Neural progenitor cell (in vitro differentiated cells): ENCODE measurements at regions not wholly inside any gene's neighbourhood (a gene's known extent, or its start where the extent isn't known, plus 50 kb on each side); places are given as distances from the start of the nearest gene placed in this dataset.

Experiments used
- DNase-seq: peaks from one replicate; pipeline ENCODE4 v3.0.0-alpha.2; 2016; ENCODE audit warnings: low spot score
- H2AFZ ChIP-seq: fragments of 200-600 bp; sonication (generic); replicated peaks from 2 replicates; pipeline ENCODE4 v1.6.1; 2016; ENCODE audit warnings: antibody characterized with exemption
- H3F3A ChIP-seq: fragments of 200-600 bp; sonication (generic); 2 replicates; pipeline ENCODE4 v1.6.1; 2016; ENCODE audit warnings: antibody characterized with exemption, low read depth
- H3K27ac ChIP-seq: fragments of 200-600 bp; sonication (generic); 2 replicates; pipeline ENCODE4 v1.5.1; 2016; ENCODE audit warnings: mild to moderate bottlenecking
- H3K27me3 ChIP-seq: fragments of 200-600 bp; sonication (generic); 2 replicates; pipeline ENCODE4 v1.6.1; 2016; ENCODE audit warnings: mild to moderate bottlenecking, moderate library complexity
- H3K36me3 ChIP-seq: fragments of 200-600 bp; sonication (generic); 2 replicates; pipeline ENCODE4 v1.5.1; 2016
- H3K4me1 ChIP-seq: fragments of 200-600 bp; sonication (generic); 2 replicates; pipeline ENCODE4 v1.6.1; 2016; ENCODE audit warnings: mixed run types
- H3K4me2 ChIP-seq: fragments of 200-600 bp; sonication (generic); 2 replicates; pipeline ENCODE4 v1.6.1; 2016
- H3K4me3 ChIP-seq: fragments of 200-600 bp; sonication (generic); 2 replicates; pipeline ENCODE4 v1.5.1; 2016
- H3K79me2 ChIP-seq: fragments of 200-600 bp; sonication (generic); 2 replicates; pipeline ENCODE4 v1.6.1; 2016; ENCODE audit warnings: low read depth
- H3K9ac ChIP-seq: fragments of 200-600 bp; sonication (generic); 2 replicates; pipeline ENCODE4 v1.6.1; 2016
- H3K9me3 ChIP-seq: fragments of 200-600 bp; sonication (generic); 2 replicates; pipeline ENCODE4 v1.5.1; 2016; ENCODE audit warnings: low read depth
- H4K20me1 ChIP-seq: fragments of 200-600 bp; sonication (generic); 2 replicates; pipeline ENCODE4 v1.6.1; 2016; ENCODE audit warnings: low read depth
- H3K27ac Mint-ChIP-seq: 3 replicates; pipeline ENCODE4 v1.8.0; 2021; ENCODE audit warnings: mixed read lengths
- H3K27me3 Mint-ChIP-seq: 2 replicates; pipeline ENCODE4 v1.8.0; 2022; ENCODE audit warnings: low read depth, mild to moderate bottlenecking, inconsistent platforms, moderate library complexity, mixed read lengths; ENCODE audit not compliant: insufficient read depth
- H3K36me3 Mint-ChIP-seq: 3 replicates; pipeline ENCODE4 v1.8.0; 2021; ENCODE audit warnings: mixed read lengths
- H3K4me1 Mint-ChIP-seq: 3 replicates; pipeline ENCODE4 v1.8.0; 2021; ENCODE audit warnings: mixed read lengths
- H3K4me3 Mint-ChIP-seq: 3 replicates; pipeline ENCODE4 v1.8.0; 2021; ENCODE audit warnings: mild to moderate bottlenecking, moderate library complexity, mixed read lengths
- H3K9me3 Mint-ChIP-seq: 3 replicates; pipeline ENCODE4 v1.8.0; 2020; ENCODE audit warnings: mixed read lengths
- CTCF ChIP-seq: fragments of 200-600 bp; sonication (generic); IDR thresholded peaks from 2 replicates; pipeline ENCODE4 v1.5.1; 2017; ENCODE audit warnings: antibody characterized with exemption, mild to moderate bottlenecking
- EZH2 ChIP-seq: fragments of 200-600 bp; sonication (generic); IDR thresholded peaks from 2 replicates; pipeline ENCODE4 v1.6.1; 2017; ENCODE audit warnings: antibody characterized with exemption, mild to moderate bottlenecking, moderate library complexity
- EZH2phosphoT487 ChIP-seq: fragments of 200-600 bp; sonication (generic); IDR thresholded peaks from 2 replicates; pipeline ENCODE4 v1.6.1; 2017; ENCODE audit warnings: antibody characterized with exemption

DNA sequence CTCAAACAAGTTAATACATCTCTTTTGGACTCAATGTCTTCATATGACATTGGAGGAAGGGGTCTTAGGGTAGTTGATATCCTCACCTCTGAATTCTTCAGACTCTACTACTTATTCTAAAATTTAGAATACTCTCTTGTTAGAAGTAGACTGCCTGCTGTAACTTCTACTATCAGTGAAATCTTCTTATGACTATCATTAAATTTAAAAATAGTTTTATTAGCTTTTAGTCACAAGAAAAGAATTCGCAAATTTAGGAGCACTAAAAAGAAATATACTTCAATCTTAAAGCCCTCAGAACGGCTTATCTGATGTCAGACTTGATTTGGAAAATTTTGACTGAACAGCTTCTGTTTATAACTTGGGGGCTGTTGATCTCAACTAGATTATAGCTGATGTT lies 67.1 kb upstream of the TTC14 start:
- Mint-ChIP-seq H3K9me3 (no peaks in the 10 kb centered on the region), H3K4me1 (no peaks in the 10 kb centered on the region), H3K4me3 (no peak overlapping the region), H3K27me3 (peaks cover 4% of the 10 kb centered on the region), H3K27ac (no peak overlapping the region), H3K36me3 (no peaks in the 10 kb centered on the region)
- Histone ChIP-seq H3K9me3 (no peaks in the 10 kb centered on the region), H3K27ac (no peak overlapping the region), H4K20me1 (no peaks in the 10 kb centered on the region), H3K27me3 (no peaks in the 10 kb centered on the region), H3K4me3 (no peak overlapping the region), H3K4me2 (no peak overlapping the region), H3K4me1 (no peaks in the 10 kb centered on the region), H3K9ac (no peak overlapping the region), H2AFZ (no peak overlapping the region), H3K36me3 (no peaks in the 10 kb centered on the region), H3K79me2 (no peaks in the 10 kb centered on the region), H3F3A (no peaks in the 10 kb centered on the region)
- no peak for DNase-seq
- TF ChIP-seq EZH2phosphoT487 (no peak), EZH2 (no peak), CTCF (no peak)

DNA sequence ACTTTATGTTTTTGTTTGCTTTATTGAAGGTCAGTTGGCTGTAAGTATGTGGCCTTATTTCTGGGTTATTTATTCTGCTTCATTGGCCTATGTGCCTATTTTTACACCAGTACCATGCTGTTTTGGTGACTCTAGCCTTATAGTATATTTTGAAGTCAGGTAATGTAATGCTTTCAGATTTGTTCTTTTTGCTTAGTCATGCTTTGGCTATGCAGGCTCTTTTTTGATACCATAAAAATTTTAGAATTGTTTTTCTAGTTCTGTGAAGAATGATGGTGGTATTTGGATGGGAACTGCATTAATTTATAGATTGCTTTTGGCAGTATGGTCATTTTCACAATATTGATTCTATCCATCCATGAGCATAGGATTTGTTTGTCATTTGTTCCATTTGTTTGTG lies 63.5 kb upstream of the TTC14 start:
- H3F3A ChIP-seq: no peaks in the 10 kb centered on the region
- no peaks in the 10 kb centered on the region for H3K9me3 Mint-ChIP-seq
- H3K4me3 ChIP-seq: no peak overlapping the region
- H3K4me1 Mint-ChIP-seq: no peaks in the 10 kb centered on the region
- H3K79me2 ChIP-seq: no peaks in the 10 kb centered on the region
- no peak overlapping the region for H3K27ac Mint-ChIP-seq
- H3K9me3 ChIP-seq: no peaks in the 10 kb centered on the region
- H3K4me3 Mint-ChIP-seq: no peak overlapping the region
- H3K9ac ChIP-seq: no peak overlapping the region
- no peaks in the 10 kb centered on the region for H3K36me3 ChIP-seq
- H3K4me2 ChIP-seq: no peak overlapping the region
- no peaks in the 10 kb centered on the region for H3K4me1 ChIP-seq
- H4K20me1 ChIP-seq: no peaks in the 10 kb centered on the region
- H2AFZ ChIP-seq: no peak overlapping the region
- no peaks in the 10 kb centered on the region for H3K36me3 Mint-ChIP-seq
- no peaks in the 10 kb centered on the region for H3K27me3 ChIP-seq
- no peak overlapping the region for H3K27ac ChIP-seq
- peaks cover 2% of the 10 kb centered on the region for H3K27me3 Mint-ChIP-seq
- TF ChIP-seq CTCF (no peak), EZH2 (no peak), EZH2phosphoT487 (no peak)
- DNase-seq: no peak

DNA sequence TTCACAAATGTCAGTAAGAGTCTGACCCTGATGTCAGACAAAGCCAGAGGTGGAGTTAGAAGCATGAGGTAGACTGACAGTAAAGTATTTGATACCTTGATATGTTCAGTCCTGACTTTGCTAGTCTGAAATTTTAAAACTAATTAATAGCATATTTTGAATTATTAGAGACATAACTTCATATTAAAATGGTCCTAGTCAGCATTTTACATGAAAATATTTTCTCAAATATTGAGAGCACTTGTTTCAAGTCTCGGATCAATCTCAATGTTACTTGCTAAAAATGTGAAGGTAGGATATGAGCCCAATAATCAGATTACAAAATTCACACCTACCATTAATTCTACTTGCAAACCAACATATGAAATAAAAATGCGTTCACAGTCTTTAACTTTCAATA lies 58.1 kb upstream of the TTC14 start:
- Histone ChIP-seq H3K27me3 (no peaks in the 10 kb centered on the region), H3K4me3 (no peak overlapping the region), H3K36me3 (no peaks in the 10 kb centered on the region), H3K4me2 (no peak overlapping the region), H4K20me1 (no peaks in the 10 kb centered on the region), H3F3A (no peaks in the 10 kb centered on the region), H3K4me1 (no peaks in the 10 kb centered on the region), H3K79me2 (no peaks in the 10 kb centered on the region), H2AFZ (no peak overlapping the region), H3K9me3 (no peaks in the 10 kb centered on the region), H3K9ac (no peak overlapping the region), H3K27ac (no peak overlapping the region)
- TF ChIP-seq EZH2phosphoT487 (no peak), EZH2 (no peak)
- Mint-ChIP-seq H3K4me3 (no peak overlapping the region), H3K27ac (no peak overlapping the region), H3K36me3 (no peaks in the 10 kb centered on the region), H3K27me3 (no peaks in the 10 kb centered on the region), H3K9me3 (no peaks in the 10 kb centered on the region), H3K4me1 (no peaks in the 10 kb centered on the region)
- no peak for DNase-seq

GRCh38 chr3:180546863-180547262 lies 55.1 kb upstream of the TTC14 start:
- Histone ChIP-seq H3K9me3 (no peaks in the 10 kb centered on the region), H3K4me3 (no peak overlapping the region), H3K9ac (no peak overlapping the region), H4K20me1 (no peaks in the 10 kb centered on the region), H3K36me3 (no peaks in the 10 kb centered on the region), H3K27ac (no peak overlapping the region), H3F3A (no peaks in the 10 kb centered on the region), H3K4me1 (no peaks in the 10 kb centered on the region), H3K27me3 (no peaks in the 10 kb centered on the region), H3K79me2 (no peaks in the 10 kb centered on the region), H2AFZ (no peak overlapping the region), H3K4me2 (no peak overlapping the region)
- no peaks in the 10 kb centered on the region for H3K9me3 Mint-ChIP-seq
- no peak overlapping the region for H3K4me3 Mint-ChIP-seq
- TF ChIP-seq EZH2phosphoT487: no peak
- TF ChIP-seq EZH2: no peak
- TF ChIP-seq CTCF: no peak
- DNase-seq: no peak
- H3K36me3 Mint-ChIP-seq: no peaks in the 10 kb centered on the region
- no peaks in the 10 kb centered on the region for H3K4me1 Mint-ChIP-seq
- no peak overlapping the region for H3K27ac Mint-ChIP-seq
- no peaks in the 10 kb centered on the region for H3K27me3 Mint-ChIP-seq
